ENCODE measurements at regions not wholly inside any gene's neighbourhood (a gene's known extent, or its start where the extent isn't known, plus 50 kb on each side); places are given as distances from the start of the nearest gene placed in this dataset.

GRCh38 chr2:200186002-200186401 lies 120.5 kb upstream of the SPATS2L start:
- H3K27ac ChIP-seq (ENCODE audit: low read depth, low read length) = no peak overlapping the region
- peaks cover 6% of the 10 kb centered on the region for H3K27me3 ChIP-seq (ENCODE audit: control insufficient read depth, insufficient read depth, low read length)
- ChIA-PET POLR2A (no interaction called here), CTCF (no interaction called here)
- TF ChIP-seq CTCF (IDR thresholded peaks at IDR 0.05; ENCODE audit: low read depth, low read length) = no peak
- no peaks in the 10 kb centered on the region; the same call in 1 of the 2 replicates for H3K9me3 ChIP-seq (ENCODE audit: control insufficient read depth, insufficient read depth, low read length)
- no peak overlapping the region for H3K4me3 ChIP-seq (ENCODE audit: low read depth, low read length)
- DNase-seq (ENCODE audit: low read depth, low spot score) = no peak

- DNase-seq (ENCODE audit: low read depth, low spot score) = no peak
- no peak overlapping the region for H3K4me3 ChIP-seq (ENCODE audit: low read depth, low read length)
- H3K27me3 ChIP-seq (ENCODE audit: control insufficient read depth, insufficient read depth, low read length) = peaks cover 4% of the 10 kb centered on the region
- H3K9me3 ChIP-seq (ENCODE audit: control insufficient read depth, insufficient read depth, low read length) = no peaks in the 10 kb centered on the region
- ChIA-PET POLR2A (no interaction called here), CTCF (no interaction called here)
- no peak overlapping the region for H3K27ac ChIP-seq (ENCODE audit: low read depth, low read length)
- no peak for TF ChIP-seq CTCF (IDR thresholded peaks at IDR 0.05; ENCODE audit: low read depth, low read length)
Observed at GRCh38 chr2:200188876-200189275, 117.6 kb upstream of the SPATS2L start.

GRCh38 chr2:200189964-200190363 lies 116.5 kb upstream of the SPATS2L start:
- H3K9me3 ChIP-seq (ENCODE audit: control insufficient read depth, insufficient read depth, low read length) = no peaks in the 10 kb centered on the region
- POLR2A ChIA-PET = no interaction called here
- no peak overlapping the region for H3K27ac ChIP-seq (ENCODE audit: low read depth, low read length)
- no peak for DNase-seq (ENCODE audit: low read depth, low spot score)
- no peak for TF ChIP-seq CTCF (IDR thresholded peaks at IDR 0.05; ENCODE audit: low read depth, low read length)
- H3K4me3 ChIP-seq (ENCODE audit: low read depth, low read length) = no peak overlapping the region
- H3K27me3 ChIP-seq (ENCODE audit: control insufficient read depth, insufficient read depth, low read length) = no peaks in the 10 kb centered on the region
- CTCF ChIA-PET = no interaction called here

- CTCF ChIA-PET = interaction anchor here (0.6 kb wide), 1 partner anchor 127 kb away, joined by 3 read pairs; no protein-coding TSS in a partner anchor
- no peak for DNase-seq (ENCODE audit: low read depth, low spot score)
Observed at GRCh38 chr2:200193331-200193730, 113.2 kb upstream of the SPATS2L start.

GRCh38 chr2:200193791-200194190 lies 112.7 kb upstream of the SPATS2L start:
- no peaks in the 10 kb centered on the region for H3K27me3 ChIP-seq (ENCODE audit: control insufficient read depth, insufficient read depth, low read length)
- POLR2A ChIA-PET = no interaction called here
- CTCF ChIA-PET = interaction anchor here (0.6 kb wide), 1 partner anchor 127 kb away, joined by 3 read pairs; no protein-coding TSS in a partner anchor
- H3K4me3 ChIP-seq (ENCODE audit: low read depth, low read length) = no peak overlapping the region
- no peak for DNase-seq (ENCODE audit: low read depth, low spot score)
- TF ChIP-seq CTCF (IDR thresholded peaks at IDR 0.05; ENCODE audit: low read depth, low read length) = no peak
- no peak overlapping the region for H3K27ac ChIP-seq (ENCODE audit: low read depth, low read length)
- H3K9me3 ChIP-seq (ENCODE audit: control insufficient read depth, insufficient read depth, low read length) = no peaks in the 10 kb centered on the region

More at GRCh38 chr2:200193331-200193730, 113.2 kb upstream of the SPATS2L start:
- no peak overlapping the region for H3K27ac ChIP-seq (ENCODE audit: low read depth, low read length)
- POLR2A ChIA-PET = no interaction called here
- TF ChIP-seq CTCF (IDR thresholded peaks at IDR 0.05; ENCODE audit: low read depth, low read length) = no peak
- H3K9me3 ChIP-seq (ENCODE audit: control insufficient read depth, insufficient read depth, low read length) = no peaks in the 10 kb centered on the region
- no peaks in the 10 kb centered on the region for H3K27me3 ChIP-seq (ENCODE audit: control insufficient read depth, insufficient read depth, low read length)
- no peak overlapping the region for H3K4me3 ChIP-seq (ENCODE audit: low read depth, low read length)

Measured in AG04450 (cell line).